IPS-18a (cell line): ENCODE measurements at regions not wholly inside any gene's neighbourhood (a gene's known extent, or its start where the extent isn't known, plus 50 kb on each side); places are given as distances from the start of the nearest gene placed in this dataset.

ENCODE experiments used
- H3K27ac ChIP-seq: one replicate; pipeline ENCODE4 v1.5.1; 2013; ENCODE audit warnings: low read length
- H3K27me3 ChIP-seq: one replicate; pipeline ENCODE4 v1.6.1; 2013; ENCODE audit warnings: mild to moderate bottlenecking, low read length; ENCODE audit not compliant: control insufficient read depth, insufficient read depth
- H3K36me3 ChIP-seq: one replicate; pipeline ENCODE4 v1.6.1; 2013; ENCODE audit warnings: low read depth, low read length; ENCODE audit not compliant: control insufficient read depth
- H3K4me1 ChIP-seq: one replicate; pipeline ENCODE4 v1.6.1; 2013; ENCODE audit warnings: low read depth, low read length; ENCODE audit not compliant: control insufficient read depth
- H3K4me3 ChIP-seq: one replicate; pipeline ENCODE4 v1.5.1; 2013; ENCODE audit warnings: low read length
- H3K9ac ChIP-seq: one replicate; pipeline ENCODE4 v1.6.1; 2013; ENCODE audit warnings: mild to moderate bottlenecking, low read length, moderate library complexity
- H3K9me3 ChIP-seq: one replicate; pipeline ENCODE4 v1.6.1; 2013; ENCODE audit warnings: low read depth, low read length; ENCODE audit not compliant: control insufficient read depth

DNA sequence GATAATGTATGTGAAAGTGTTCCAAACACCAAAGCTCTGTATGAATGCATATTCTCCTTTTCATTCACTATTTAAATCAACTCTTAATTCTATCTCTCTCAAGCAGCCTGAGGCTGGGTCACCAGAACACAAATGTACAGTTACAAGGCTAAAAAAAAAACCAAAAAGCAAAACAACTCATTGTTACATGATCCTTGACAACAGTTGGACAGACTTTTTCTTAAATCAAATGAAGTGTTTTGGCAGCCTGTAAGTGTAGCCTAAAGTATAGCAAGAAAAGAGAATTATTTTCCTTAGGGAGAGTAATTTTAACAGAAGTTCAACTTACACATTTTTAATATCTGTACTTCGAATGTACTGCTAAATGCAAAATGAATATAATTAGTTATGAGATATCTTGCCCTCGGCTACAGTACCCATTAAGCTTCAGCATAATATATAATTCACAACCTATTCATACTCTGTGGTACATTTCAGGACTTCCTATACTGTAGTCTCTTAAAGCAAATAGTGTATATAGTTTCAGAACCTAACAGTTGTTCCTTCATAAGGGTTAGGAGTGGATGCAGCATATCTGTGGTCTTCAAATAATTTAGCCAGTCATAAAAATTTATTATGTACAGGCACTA is 214.0 kb upstream of the BTG1 start:
- peaks cover 2% of the 10 kb centered on the region for H3K4me1 ChIP-seq
- H3K9ac ChIP-seq: no peak overlapping the region
- H3K27ac ChIP-seq: no peak overlapping the region
- H3K9me3 ChIP-seq: no peaks in the 10 kb centered on the region
- no peak overlapping the region for H3K4me3 ChIP-seq
- no peaks in the 10 kb centered on the region for H3K36me3 ChIP-seq
- no peaks in the 10 kb centered on the region for H3K27me3 ChIP-seq

DNA sequence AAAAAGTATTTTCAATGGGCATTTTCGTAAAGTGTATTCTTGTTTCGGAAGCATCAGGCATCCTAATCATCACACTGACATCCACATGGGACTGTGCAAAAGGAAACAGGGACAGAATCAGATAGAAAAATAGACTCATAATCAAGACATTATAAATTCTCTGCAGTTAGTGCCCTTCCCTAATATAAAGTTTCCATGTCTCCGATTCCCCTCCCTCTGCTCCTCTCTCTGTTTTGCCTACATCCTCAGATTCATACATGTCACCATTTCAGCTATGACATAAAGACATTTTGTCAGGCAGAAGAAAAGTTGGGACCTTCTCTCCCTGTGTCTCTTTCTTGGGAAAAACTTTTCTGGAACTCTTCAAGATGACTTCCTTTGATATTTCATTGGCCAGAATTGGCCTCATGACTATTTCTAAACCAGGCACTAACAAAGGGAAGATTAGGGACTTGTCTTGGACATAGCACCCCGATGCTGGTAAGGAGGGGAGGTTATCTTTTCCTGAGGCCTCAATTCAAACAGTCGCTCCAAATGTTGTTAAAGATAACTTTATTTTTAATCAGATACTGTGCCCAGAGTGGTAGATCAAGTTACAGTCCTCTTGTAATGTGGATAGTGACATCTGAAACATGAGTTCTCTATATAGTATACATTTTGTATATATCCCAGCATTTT is 212.1 kb upstream of the BTG1 start:
- H3K36me3 ChIP-seq: no peaks in the 10 kb centered on the region
- H3K9me3 ChIP-seq: no peaks in the 10 kb centered on the region
- H3K27me3 ChIP-seq: no peaks in the 10 kb centered on the region
- H3K9ac ChIP-seq: no peak overlapping the region
- no peak overlapping the region for H3K27ac ChIP-seq
- H3K4me3 ChIP-seq: no peak overlapping the region
- H3K4me1 ChIP-seq: no peaks in the 10 kb centered on the region

DNA sequence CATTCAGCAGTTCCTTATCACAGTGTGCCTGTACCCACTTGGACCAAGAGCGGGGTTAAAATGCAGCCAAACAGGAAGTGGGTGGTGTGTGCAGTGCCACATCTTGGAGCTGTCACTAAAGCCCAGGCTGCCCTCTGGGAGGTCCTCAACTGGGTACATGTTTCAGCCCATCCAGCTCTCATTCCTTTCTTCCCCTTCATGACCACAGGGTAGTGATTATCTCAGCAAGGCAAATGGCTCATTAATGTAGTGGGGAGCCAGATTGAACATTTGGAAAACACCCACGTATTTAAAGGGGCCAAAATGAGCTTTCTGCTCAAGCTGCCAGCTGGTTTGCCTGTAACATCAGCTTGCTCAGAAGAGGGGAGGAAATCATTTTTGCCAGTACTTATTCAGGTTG is 210.8 kb upstream of the BTG1 start:
- no peak overlapping the region for H3K27ac ChIP-seq

DNA sequence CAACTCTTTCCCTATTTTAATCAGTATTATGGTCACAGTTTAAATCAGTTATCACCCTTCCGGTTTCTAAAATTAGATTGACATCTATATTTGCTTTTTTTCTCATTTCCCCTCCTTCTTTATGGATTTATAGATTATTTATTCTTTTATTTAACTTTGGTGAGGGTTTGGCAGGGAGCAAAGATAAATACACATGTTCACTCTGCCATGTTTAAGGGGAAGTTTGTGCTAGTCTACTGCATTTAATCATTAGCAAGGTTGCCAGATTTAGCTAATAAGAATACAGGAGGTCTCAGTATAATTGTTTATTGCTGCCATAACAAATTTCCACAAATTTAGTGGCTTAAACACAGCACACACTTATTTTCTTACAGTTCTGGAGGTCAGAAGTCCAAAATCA is 204.0 kb upstream of the BTG1 start:
- H3K27ac ChIP-seq: no peak overlapping the region
- no peaks in the 10 kb centered on the region for H3K36me3 ChIP-seq
- no peak overlapping the region for H3K9ac ChIP-seq
- peaks cover 3% of the 10 kb centered on the region for H3K9me3 ChIP-seq
- H3K27me3 ChIP-seq: no peaks in the 10 kb centered on the region
- H3K4me3 ChIP-seq: no peak overlapping the region
- no peaks in the 10 kb centered on the region for H3K4me1 ChIP-seq

More for the DNA sequence above, 210.8 kb upstream of the BTG1 start:
- Histone ChIP-seq H3K4me3 (no peak overlapping the region), H3K9ac (no peak overlapping the region), H3K4me1 (no peaks in the 10 kb centered on the region), H3K9me3 (no peaks in the 10 kb centered on the region), H3K27me3 (no peaks in the 10 kb centered on the region), H3K36me3 (no peaks in the 10 kb centered on the region)

DNA sequence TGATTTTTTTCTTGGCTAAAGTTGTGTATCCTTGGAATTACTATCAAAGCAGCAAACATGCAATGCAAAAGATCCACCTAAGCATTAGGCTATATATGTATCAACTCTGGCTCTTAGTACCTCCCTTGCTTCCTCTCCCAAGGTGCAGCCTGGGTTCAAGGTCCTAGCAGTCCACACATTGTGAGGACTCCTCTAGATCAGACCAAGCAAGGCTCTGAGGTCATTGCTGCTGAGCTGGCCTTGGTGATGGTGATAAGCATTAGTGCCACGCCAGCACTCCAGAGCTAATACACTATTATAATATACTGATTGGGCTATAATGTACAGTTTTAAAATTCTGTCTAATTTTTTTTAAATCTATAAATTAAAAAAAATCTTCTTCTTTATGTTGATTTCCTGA is 196.9 kb upstream of the BTG1 start:
- H3K9me3 ChIP-seq: peaks cover 2% of the 10 kb centered on the region
- H3K9ac ChIP-seq: no peak overlapping the region
- no peaks in the 10 kb centered on the region for H3K27me3 ChIP-seq
- no peaks in the 10 kb centered on the region for H3K36me3 ChIP-seq
- H3K4me3 ChIP-seq: no peak overlapping the region
- H3K4me1 ChIP-seq: no peaks in the 10 kb centered on the region
- H3K27ac ChIP-seq: no peak overlapping the region

DNA sequence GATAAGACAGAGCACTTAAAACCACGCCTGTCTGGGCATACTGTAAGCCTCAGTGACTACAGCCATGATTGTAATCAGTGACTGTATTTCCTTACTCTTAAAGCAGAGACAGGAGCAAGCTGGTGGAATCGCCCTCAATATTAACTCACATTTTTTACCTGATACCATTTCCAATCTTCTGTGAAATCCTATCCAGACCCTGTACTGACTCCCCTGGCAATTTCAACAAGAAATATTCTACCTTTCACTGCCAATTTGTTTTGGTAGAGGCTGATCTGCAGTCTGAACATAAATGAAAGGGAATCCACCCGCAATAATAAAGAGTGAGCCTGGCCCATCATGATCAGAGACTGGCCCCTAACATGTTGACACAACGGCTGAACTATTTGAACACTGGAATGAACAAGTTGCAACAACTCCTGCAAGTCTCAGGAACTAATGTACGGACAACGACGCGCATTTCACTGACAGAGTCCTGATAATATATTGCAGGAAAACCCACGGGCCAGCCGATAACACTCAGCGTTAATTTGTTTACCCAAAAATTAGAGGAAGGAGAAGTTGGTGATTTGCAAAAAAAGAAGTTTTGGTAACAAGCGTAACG is 195.5 kb upstream of the BTG1 start:
- H3K9me3 ChIP-seq: no peaks in the 10 kb centered on the region
- H3K9ac ChIP-seq: no peak overlapping the region
- no peaks in the 10 kb centered on the region for H3K36me3 ChIP-seq
- H3K4me1 ChIP-seq: no peaks in the 10 kb centered on the region
- H3K27ac ChIP-seq: no peak overlapping the region
- no peak overlapping the region for H3K4me3 ChIP-seq
- H3K27me3 ChIP-seq: no peaks in the 10 kb centered on the region

DNA sequence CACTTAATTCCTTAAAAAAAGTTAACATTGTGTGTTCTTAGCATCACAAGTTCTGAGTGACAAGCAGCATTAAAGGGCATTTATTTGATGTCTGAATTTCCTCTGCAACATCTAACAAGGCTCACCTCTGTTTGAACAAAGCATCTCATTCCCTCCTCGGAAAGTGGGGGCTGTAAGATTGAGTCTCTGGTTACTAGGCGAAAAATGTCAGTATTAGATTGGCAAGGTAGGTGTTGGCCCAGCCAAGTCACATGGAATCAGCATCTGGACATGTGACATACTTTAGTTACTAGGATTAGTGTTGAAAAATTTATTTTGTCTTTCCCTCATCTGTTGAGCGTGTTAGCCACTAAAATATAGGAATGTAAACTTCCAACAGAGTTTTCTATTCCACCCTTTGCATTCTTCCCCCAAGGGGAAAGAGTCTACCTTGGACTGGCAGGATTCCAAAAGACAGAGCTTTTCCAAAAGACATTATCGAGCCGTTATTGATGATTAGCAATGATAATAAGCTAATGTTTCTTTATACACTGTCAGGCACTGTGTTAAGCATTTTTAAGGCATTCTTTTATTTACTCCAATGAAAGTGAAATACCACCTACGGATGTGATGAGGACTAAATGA is 194.9 kb upstream of the BTG1 start:
- Histone ChIP-seq H3K9ac (no peak overlapping the region), H3K9me3 (no peaks in the 10 kb centered on the region), H3K27ac (no peak overlapping the region)

DNA sequence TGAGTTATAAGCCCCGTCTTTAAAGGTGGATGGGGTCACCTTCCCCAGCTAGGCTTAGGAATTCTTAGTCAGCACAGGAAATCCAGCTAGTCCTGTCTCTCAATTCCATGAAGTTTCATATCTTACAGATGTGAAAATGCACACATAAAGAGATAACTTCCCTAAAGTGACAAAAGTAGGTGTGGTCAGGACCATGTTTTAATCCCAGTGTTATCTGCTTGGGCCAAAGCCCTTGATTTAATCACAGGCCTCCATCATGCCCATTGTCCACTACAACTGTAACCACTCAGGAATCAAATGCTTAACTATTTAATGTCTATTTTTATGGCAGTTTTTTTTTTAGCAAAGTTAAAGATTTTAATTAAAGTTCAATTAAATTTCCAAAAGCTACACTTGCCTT is 194.4 kb upstream of the BTG1 start:
- H3K9me3 ChIP-seq: no peaks in the 10 kb centered on the region
- H3K36me3 ChIP-seq: no peaks in the 10 kb centered on the region
- no peak overlapping the region for H3K9ac ChIP-seq
- H3K4me3 ChIP-seq: no peak overlapping the region
- H3K27ac ChIP-seq: no peak overlapping the region
- no peaks in the 10 kb centered on the region for H3K4me1 ChIP-seq
- no peaks in the 10 kb centered on the region for H3K27me3 ChIP-seq

More for the DNA sequence above, 194.9 kb upstream of the BTG1 start:
- Histone ChIP-seq H3K27me3 (no peaks in the 10 kb centered on the region), H3K36me3 (no peaks in the 10 kb centered on the region), H3K4me3 (no peak overlapping the region), H3K4me1 (no peaks in the 10 kb centered on the region)

DNA sequence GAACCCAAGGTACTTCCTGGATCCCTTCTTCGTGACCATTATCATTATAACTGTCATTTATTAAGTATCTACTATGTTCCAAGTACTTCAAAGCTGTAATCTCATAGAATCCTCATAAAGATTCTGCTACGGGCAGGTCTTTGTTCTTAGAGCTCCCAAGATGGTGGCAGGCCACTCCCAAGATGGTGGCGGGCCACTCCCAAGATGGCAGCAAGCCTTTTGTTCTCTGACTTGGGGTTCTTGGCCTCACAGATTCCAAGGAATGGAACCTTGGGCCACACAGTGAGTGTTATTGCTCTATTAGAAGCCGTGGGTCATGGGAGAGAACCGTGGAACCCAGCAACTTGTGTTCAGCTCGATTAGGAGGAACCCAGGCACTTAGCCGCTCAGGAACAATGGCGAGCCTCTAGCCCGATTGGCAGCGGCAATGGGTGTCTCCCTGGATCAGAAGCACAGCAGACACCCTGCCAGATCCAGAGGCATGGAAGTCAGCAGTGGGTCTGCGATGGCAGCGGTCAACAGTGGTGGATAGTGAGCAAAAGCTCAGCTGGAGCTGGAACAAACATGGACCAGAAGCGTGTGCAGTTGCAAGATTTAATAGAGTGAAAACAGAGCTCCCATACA is 193.7 kb upstream of the BTG1 start:
- no peak overlapping the region for H3K9ac ChIP-seq
- H3K36me3 ChIP-seq: no peaks in the 10 kb centered on the region
- H3K4me1 ChIP-seq: no peaks in the 10 kb centered on the region
- no peak overlapping the region for H3K27ac ChIP-seq
- no peaks in the 10 kb centered on the region for H3K9me3 ChIP-seq
- no peaks in the 10 kb centered on the region for H3K27me3 ChIP-seq
- H3K4me3 ChIP-seq: no peak overlapping the region

DNA sequence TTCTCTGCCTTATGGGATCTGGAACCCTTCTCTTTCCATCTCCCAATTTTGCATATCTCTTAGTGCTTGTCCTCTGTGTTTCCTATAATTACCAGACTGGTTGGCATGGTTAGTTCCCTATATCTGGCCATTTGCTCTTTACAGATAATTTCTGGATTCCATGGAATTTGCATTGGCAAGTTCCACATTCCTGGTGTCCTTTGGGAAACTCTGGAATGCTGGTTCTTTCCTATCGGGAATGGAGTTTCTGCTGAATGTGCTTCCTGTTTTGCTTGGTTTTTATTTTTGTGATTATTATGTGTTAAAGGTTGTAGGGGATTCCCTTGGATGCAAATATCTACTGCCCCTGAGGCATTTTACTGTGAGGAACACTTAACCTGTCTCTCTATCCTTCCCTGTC is 193.0 kb upstream of the BTG1 start:
- Histone ChIP-seq H3K9ac (no peak overlapping the region), H3K27me3 (no peaks in the 10 kb centered on the region), H3K4me1 (no peaks in the 10 kb centered on the region), H3K36me3 (no peaks in the 10 kb centered on the region), H3K4me3 (no peak overlapping the region), H3K27ac (no peak overlapping the region), H3K9me3 (no peaks in the 10 kb centered on the region)

DNA sequence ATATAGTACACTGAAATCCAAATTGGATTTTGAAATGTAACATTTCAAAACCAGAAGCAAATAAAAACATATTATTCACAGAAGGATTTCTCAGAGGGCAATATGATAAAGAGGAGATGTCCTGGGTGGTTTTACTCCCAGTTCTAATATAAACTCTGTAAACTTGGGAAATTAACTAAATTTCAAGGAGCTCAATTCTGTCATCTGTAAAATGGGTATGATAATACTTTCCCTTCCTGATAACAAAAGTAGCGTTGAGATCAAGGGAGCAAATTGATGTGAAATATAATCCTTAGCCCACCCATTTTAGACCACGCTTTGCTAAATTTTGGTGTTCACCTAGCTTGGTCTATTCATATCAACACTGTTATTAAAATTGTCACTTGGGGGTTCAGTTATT is 192.5 kb upstream of the BTG1 start:
- no peak overlapping the region for H3K4me3 ChIP-seq
- H3K27me3 ChIP-seq: no peaks in the 10 kb centered on the region
- no peak overlapping the region for H3K9ac ChIP-seq
- no peaks in the 10 kb centered on the region for H3K36me3 ChIP-seq
- H3K9me3 ChIP-seq: no peaks in the 10 kb centered on the region
- no peaks in the 10 kb centered on the region for H3K4me1 ChIP-seq
- H3K27ac ChIP-seq: no peak overlapping the region
